HuH-7.5 (cell line): ENCODE measurements at regions not wholly inside any gene's neighbourhood (a gene's known extent, or its start where the extent isn't known, plus 50 kb on each side); places are given as distances from the start of the nearest gene placed in this dataset.

Source experiments
- DNase-seq: peaks from one replicate; pipeline ENCODE4 v3.0.0; 2011; ENCODE audit warnings: low spot score

DNA sequence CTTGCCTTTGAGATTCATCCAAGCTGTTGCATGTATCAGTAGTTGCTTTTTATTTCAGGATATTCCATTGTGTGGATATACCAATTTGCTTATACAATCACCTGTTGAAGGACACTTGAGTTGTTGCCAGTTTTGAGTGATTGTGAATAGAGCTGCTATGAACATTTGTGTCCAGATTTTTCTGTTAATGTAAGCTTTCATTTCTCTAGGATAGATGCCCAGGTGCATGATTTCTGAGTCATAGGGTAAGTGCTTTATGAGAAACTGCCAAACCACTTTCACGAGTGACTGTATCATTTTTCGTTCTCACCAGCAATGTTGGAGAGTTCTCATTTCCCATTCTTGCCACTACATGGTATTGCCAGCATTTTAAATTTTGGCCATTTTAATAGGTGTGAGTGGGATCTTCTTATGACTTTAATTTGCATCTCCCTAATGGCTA, 434.6 kb upstream of the RGS6 start:
- DNase-seq, result no peak

DNA sequence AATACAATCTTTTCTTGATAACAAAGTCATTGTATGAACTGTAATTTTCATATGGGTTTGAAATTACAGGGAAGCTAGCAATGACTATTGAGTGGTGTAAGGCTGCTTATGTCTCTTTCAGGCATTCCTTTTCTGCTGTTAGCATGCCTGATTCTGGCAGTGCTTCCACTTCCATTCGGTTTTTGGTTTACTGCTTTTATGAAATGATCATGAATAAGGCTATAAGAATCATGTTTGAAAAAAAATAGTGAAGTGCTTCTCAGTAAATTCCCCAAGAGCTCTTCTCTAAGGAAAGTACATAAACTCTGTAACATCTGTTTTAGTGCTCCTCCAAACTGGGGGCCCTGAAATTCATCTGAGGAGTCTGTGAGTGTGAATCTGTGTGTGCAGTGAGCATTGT, 434.0 kb upstream of the RGS6 start:
- no peak for DNase-seq

DNA sequence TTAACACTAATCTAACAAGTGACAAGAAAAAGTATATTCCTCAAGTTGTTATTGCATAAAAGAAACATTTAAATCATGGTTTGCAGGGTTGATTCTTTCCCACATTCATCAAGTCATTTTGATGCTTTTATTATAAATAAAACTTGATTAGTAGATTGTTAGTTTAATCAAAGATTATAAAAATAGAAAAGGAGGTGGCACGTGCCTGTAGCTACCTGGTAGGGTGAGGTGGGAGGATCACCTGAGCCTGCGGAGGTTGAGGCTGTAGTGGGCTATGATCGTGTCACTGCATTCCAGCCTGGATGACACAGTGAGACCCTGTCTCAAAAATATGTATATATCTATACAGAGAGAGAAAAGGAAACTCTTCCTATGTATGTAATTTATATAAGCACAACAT, 433.2 kb upstream of the RGS6 start:
- no peak for DNase-seq

- no peak for DNase-seq
Measured at GRCh38 chr14:71507681-71508080, 424.5 kb upstream of the RGS6 start.

DNA sequence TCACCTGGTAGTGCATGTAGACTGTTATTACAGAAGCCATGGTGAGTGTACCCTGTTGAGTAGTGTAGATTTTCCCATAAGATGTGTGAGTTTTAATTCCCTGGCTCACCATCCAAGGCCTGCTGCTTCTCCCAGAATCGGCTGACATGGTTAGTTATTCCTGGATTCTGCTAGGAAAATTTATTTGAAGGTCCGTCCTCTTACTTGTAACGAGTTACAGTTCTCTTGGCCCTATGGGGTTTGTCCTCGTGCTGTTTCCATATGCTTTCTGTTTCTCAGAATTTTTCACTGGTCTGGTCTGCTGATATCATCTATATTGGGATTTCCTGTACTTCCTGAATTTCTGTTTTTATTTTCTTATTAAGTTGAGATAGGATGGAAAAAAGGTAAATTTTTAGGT, 423.3 kb upstream of the RGS6 start:
- no peak for DNase-seq

- no peak for DNase-seq
Measured at GRCh38 chr14:71511152-71511551, 421.1 kb upstream of the RGS6 start.

GRCh38 chr14:71514941-71515919, 417.0 kb upstream of the RGS6 start:
- DNase-seq, result no peak

DNA sequence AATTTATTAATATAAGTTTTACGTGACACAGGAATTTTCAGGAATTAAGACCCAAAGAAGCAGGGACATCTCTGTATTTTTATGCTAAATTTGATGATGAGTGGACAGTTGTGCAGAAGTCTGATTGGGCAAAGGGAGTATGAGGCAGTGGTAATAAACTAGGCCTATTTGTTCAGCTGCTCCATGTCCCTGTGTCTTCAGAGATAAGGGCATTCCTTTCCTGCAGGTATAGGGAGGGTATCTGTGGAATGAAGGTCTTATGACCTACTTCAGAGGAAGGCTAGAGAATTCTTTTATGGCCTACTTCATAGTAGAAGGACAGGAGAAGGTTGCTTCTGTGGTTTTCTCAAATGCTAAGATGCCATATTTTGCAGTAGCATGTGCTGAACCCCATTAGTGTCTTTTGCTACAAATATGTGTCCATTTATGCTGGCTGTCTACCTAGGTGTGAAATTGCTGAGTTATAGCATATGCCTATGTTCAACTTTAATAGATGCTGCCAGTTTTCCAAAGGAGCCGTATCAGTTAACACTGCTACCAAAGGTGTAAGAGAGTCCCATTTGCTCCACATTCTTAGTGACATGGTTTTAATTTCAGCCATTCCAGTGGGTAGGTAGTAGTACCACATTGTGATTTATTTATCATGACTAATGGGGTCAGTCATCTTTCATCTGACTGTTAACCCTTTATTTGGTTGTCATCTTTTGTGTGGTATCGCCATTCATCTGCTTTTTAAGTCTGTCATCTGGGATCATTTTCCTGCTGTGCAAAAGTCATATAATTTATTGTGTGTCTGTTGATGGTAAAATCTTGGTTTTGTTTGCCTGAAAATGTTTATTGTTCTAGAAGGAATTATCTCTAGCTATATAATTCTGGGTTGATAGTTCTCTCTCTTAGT, 410.7 kb upstream of the RGS6 start:
- no peak for DNase-seq

DNA sequence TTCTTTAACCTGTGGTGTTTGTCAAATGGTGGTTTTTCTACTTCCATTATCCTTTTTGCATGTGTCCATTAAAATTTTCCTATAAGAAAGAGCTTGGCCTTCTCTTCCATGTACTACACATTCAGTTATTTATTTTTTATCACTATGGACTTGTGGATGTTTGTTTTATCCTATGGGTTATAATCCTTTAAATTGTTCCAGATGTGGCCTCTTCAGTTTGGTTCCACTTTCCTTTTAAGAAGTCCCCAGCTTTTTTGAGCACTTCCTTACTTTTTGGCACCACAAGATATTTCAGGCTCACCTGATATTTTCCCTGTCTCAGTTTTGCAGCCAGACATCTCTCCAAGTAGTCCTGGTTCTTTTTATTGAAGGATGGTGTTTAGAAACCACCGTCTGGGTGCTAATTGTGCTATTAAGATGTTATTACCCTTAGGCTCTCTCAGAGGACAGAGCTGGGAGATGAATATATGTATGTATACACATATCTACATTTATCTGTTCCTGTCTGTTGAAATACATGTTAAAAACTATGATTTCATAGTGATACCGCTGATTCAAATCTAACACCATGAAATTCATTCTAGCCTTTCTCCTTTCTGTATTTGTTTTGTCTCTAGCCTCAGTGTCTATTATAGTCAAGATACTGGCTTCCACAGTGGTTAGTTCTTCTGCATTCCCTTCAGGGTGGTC, 408.5 kb upstream of the RGS6 start:
- no peak for DNase-seq

GRCh38 chr14:71524320-71524982, 407.8 kb upstream of the RGS6 start:
- DNase-seq, result no peak

DNA sequence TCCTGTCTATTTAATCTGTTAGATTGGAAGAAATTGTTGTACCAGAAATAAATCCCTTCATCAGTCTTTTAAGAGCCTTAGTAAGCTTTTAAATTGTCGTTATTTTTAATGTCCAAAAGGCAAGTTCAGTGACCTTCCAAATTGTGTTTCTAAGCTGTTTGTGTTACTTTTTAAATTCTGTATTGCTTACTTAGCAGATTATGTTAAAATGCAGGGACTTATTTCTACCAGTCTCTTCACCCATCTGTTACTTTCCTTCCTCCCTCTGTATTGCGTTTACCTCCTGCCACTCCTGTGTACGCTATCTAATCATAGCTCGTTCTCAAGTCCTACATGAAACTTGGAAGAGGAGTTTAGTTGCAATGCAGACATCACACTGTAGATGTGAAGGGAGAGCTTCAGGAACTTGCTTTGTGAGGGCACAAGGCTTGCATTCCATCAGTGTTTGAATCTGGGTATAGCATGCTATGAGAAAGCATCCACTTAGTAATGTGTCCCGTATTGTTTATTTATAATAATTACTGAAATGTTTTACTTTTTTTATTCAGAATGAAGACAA, 406.5 kb upstream of the RGS6 start:
- DNase-seq, result no peak

- no peak for DNase-seq
Measured at GRCh38 chr14:71526388-71526787, 405.8 kb upstream of the RGS6 start.

DNA sequence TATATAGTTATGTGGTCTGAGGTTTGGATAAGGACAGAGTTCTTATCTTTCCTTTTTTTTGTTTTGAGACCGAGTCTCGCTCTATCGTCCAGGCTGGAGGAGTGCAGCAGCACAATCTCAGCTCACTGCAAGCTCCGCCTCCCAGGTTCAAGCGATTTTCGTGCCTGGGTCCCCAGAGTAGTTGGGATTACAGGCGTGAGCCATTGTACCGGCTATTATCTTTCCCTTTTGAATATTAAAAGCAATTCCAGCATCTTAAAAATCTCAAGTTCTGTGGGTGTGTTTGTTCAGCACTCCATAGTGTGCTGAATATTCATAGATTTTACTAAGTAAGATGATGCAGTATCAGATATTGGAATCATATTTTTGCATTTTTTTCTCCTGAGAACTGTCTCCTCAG, 404.4 kb upstream of the RGS6 start:
- DNase-seq, result no peak

DNA sequence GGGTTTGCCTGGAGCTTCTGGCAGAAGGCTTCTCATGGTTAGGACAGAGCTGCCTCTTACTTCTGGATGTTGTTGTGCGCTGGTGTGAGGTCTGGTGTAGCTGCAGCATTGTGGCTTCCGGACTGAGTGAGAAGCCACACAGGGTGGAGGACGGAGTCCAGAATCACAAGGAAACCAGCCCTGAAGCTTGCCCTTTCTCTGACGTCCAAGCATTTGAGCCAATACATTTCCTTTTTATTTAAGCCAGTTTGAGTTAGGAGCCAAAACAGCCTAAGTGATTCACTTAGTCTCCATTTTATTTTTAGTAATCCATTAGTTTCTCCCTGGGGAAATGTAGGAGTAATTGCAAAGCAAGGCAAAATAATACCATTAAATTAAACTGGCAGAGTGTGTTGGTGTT, 402.4 kb upstream of the RGS6 start:
- no peak for DNase-seq

- DNase-seq, result no peak
Measured at GRCh38 chr14:71532344-71532743, 399.9 kb upstream of the RGS6 start.

DNA sequence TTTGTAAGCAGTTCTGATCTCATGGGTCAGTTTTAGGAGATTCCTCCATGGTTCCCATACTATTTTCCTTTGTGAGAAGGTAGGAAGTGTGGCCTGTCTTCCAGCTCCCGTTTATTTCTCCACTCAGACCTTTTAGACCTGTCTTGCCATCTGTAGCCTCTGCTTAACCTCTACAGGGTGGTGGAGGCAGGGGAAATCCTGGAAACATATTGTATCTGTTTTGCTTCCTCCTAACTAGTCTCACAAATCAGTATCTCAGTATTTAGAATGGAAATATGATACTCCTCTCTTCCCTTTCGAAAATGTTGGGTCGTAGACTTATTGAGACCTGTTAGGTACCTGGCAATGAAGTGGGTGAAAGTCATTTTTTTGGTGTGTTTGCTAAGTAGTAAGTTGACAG, 399.4 kb upstream of the RGS6 start:
- no peak for DNase-seq

DNA sequence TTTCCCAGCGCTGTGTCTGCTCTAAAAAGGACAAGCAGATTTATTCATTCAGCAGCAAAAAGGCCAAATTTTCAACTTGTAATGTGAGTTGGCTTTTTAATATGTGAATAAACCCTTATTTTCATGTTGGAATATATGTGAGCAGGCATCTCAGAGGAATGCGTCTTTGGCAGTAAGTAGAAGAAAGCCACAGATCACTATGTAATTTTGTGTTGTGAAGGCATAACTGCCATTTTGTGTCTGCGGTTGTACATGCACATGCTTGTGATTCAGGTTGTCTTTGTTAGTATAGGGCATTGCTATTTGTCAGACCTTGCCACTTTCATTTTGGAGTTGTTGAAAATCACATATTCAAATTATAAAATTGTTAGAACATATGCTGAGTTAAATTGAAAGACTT, 398.8 kb upstream of the RGS6 start:
- no peak for DNase-seq

DNA sequence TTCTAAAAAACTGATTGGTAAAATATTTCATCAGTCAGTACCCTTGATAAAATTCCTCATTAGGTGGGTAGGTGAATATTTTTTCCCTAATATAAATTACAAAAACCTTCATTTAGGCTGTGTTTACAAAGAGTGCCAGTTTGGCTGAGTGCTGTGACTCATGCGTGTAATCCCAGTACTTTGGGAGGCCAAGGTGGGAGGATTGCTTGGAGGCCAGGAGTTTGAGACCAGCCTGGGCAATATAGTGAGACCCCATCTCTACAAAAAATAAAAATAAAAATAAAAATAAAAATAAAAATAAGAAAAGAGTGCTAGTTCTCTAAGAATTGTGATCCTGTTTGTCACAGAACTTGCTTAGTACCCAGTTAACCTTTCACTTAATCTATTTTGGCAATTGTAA, 398.4 kb upstream of the RGS6 start:
- no peak for DNase-seq

GRCh38 chr14:71534506-71534905, 397.7 kb upstream of the RGS6 start:
- no peak for DNase-seq

- no peak for DNase-seq
Measured at GRCh38 chr14:71536015-71536740, 396.1 kb upstream of the RGS6 start.
